Naive thymus-derived CD8-positive, alpha-beta T cell (primary cell): ENCODE measurements at regions not wholly inside any gene's neighbourhood (a gene's known extent, or its start where the extent isn't known, plus 50 kb on each side); places are given as distances from the start of the nearest gene placed in this dataset.
"Not testable (repeated sequence)": the region's sequence is repeated elsewhere in the genome, so short reads cannot be mapped to it uniquely, and the experiment has no call there.

Experiments
- ATAC-seq, 2 donors: fragments of 150-1000 bp; cut with Tn5 transposase in 1 of 2; sonication (Bioruptor Pico), chemical (Tn5 transposase) in 1 of 2; 1 replicate in 1 of 2; 2 replicates in 1 of 2; pipeline ENCODE4 v1.10.0; 2021; ENCODE audit warnings: mild to moderate bottlenecking in 2 of 2, moderate library complexity in 2 of 2
- POLR2A ChIA-PET: fragments of 350-600 bp; sonication (Branson Sonifier 250); formaldehyde crosslinking; loops from one replicate; lab custom pipeline; 2021; ENCODE audit warnings: antibody characterized with exemption; lab: Charles Lee
- DNase-seq, 10 donors: peaks; one replicate each; pipeline versions ENCODE4 v3.0.0 to v3.0.0-alpha.2; 2020 to 2022
- H3K27ac Mint-ChIP-seq, 10 donors: one replicate each; pipeline ENCODE4 v1.8.0; 2020 to 2022; ENCODE audit warnings: mild to moderate bottlenecking in 10 of 10, mixed read lengths in 10 of 10, moderate library complexity in 4 of 10, inconsistent platforms in 1 of 10
- H3K27me3 Mint-ChIP-seq, 5 donors: one replicate each; pipeline ENCODE4 v1.8.0; 2021 to 2022; ENCODE audit warnings: mixed read lengths in 5 of 5
- H3K36me3 Mint-ChIP-seq, 3 donors: one replicate each; pipeline ENCODE4 v1.8.0; 2020 to 2022; ENCODE audit warnings: mixed read lengths in 3 of 3, mild to moderate bottlenecking in 2 of 3, inconsistent platforms in 1 of 3
- H3K4me1 Mint-ChIP-seq, 4 donors: one replicate each; pipeline ENCODE4 v1.8.0; 2021 to 2022; ENCODE audit warnings: mixed read lengths in 4 of 4
- H3K4me3 Mint-ChIP-seq, 10 donors: one replicate each; pipeline ENCODE4 v1.8.0; 2020 to 2022; ENCODE audit warnings: mild to moderate bottlenecking in 10 of 10, mixed read lengths in 10 of 10, moderate library complexity in 6 of 10, inconsistent platforms in 1 of 10
- H3K9me3 Mint-ChIP-seq, 9 donors: one replicate each; pipeline ENCODE4 v1.8.0; 2020 to 2022; ENCODE audit warnings: mixed read lengths in 9 of 9, mild to moderate bottlenecking in 3 of 9, inconsistent platforms in 1 of 9, moderate library complexity in 1 of 9

GRCh38 chr20:48142516-48142773 lies 357.2 kb upstream of the SULF2 start:
- H3K27ac Mint-ChIP-seq: no peak overlapping the region
- no peak for ATAC-seq
- H3K4me3 Mint-ChIP-seq: no peak overlapping the region
- peaks cover 3 to 24% (median 15%) of the 10 kb centered on the region in 5 donors for H3K27me3 Mint-ChIP-seq
- no peak for DNase-seq
- H3K9me3 Mint-ChIP-seq: peaks cover 0 to 3% (median 0%) of the 10 kb centered on the region in 9 donors
- no peaks in the 10 kb centered on the region for H3K36me3 Mint-ChIP-seq
- no peaks in the 10 kb centered on the region for H3K4me1 Mint-ChIP-seq
- POLR2A ChIA-PET: no interaction called here

- no peaks in the 10 kb centered on the region for H3K36me3 Mint-ChIP-seq
- ATAC-seq (no peak), DNase-seq (no peak)
- peaks cover 3 to 28% (median 15%) of the 10 kb centered on the region in 5 donors for H3K27me3 Mint-ChIP-seq
- H3K9me3 Mint-ChIP-seq: peaks cover 0 to 3% (median 0%) of the 10 kb centered on the region in 9 donors
- POLR2A ChIA-PET: no interaction called here
- H3K27ac Mint-ChIP-seq: no peak overlapping the region
- no peak overlapping the region for H3K4me3 Mint-ChIP-seq
- H3K4me1 Mint-ChIP-seq: no peaks in the 10 kb centered on the region
Observed at GRCh38 chr20:48141660-48142515, 356.6 kb upstream of the SULF2 start.

GRCh38 chr20:48139262-48140041 lies 354.2 kb upstream of the SULF2 start:
- DNase-seq (no peak), ATAC-seq (no peak)
- Mint-ChIP-seq H3K9me3 (peaks cover 0 to 3% (median 0%) of the 10 kb centered on the region in 9 donors), H3K4me3 (no peak overlapping the region), H3K27me3 (peaks cover 3 to 36% (median 12%) of the 10 kb centered on the region in 5 donors), H3K36me3 (no peaks in the 10 kb centered on the region), H3K27ac (no peak overlapping the region), H3K4me1 (no peaks in the 10 kb centered on the region)
- POLR2A ChIA-PET: no interaction called here

GRCh38 chr20:48132834-48133233 lies 347.6 kb upstream of the SULF2 start:
- Mint-ChIP-seq H3K4me1 (no peaks in the 10 kb centered on the region), H3K9me3 (peaks cover 0 to 15% (median 7%) of the 10 kb centered on the region in 9 donors), H3K27me3 (peaks cover 6 to 26% (median 13%) of the 10 kb centered on the region in 5 donors), H3K27ac (no peak overlapping the region), H3K36me3 (no peaks in the 10 kb centered on the region), H3K4me3 (no peak overlapping the region)
- POLR2A ChIA-PET: no interaction called here
- ATAC-seq (no peak), DNase-seq (no peak)

GRCh38 chr20:48131581-48131980 lies 346.3 kb upstream of the SULF2 start:
- POLR2A ChIA-PET: no interaction called here
- Mint-ChIP-seq H3K27me3 (peaks cover 5 to 16% (median 10%) of the 10 kb centered on the region in 5 donors), H3K36me3 (no peaks in the 10 kb centered on the region), H3K4me1 (no peaks in the 10 kb centered on the region), H3K4me3 (no peak overlapping the region), H3K9me3 (peaks cover 0 to 15% (median 7%) of the 10 kb centered on the region in 9 donors), H3K27ac (no peak overlapping the region)
- no peak for ATAC-seq
- no peak for DNase-seq

- Mint-ChIP-seq H3K27me3 (peaks cover 4 to 12% (median 10%) of the 10 kb centered on the region in 5 donors), H3K27ac (no peak overlapping the region), H3K36me3 (no peaks in the 10 kb centered on the region), H3K4me1 (no peaks in the 10 kb centered on the region), H3K4me3 (no peak overlapping the region), H3K9me3 (peaks cover 0 to 15% (median 7%) of the 10 kb centered on the region in 9 donors)
- POLR2A ChIA-PET: no interaction called here
- no peak for DNase-seq
- ATAC-seq: no peak
Observed at GRCh38 chr20:48129345-48129942, 344.2 kb upstream of the SULF2 start.

GRCh38 chr20:48128436-48128835 lies 343.2 kb upstream of the SULF2 start:
- no peak overlapping the region for H3K4me3 Mint-ChIP-seq
- POLR2A ChIA-PET: no interaction called here
- ATAC-seq: no peak
- no peaks in the 10 kb centered on the region for H3K4me1 Mint-ChIP-seq
- DNase-seq: no peak
- no peaks in the 10 kb centered on the region for H3K36me3 Mint-ChIP-seq
- peaks cover 1 to 12% (median 4%) of the 10 kb centered on the region in 5 donors for H3K27me3 Mint-ChIP-seq
- peaks cover 0 to 11% (median 7%) of the 10 kb centered on the region in 9 donors for H3K9me3 Mint-ChIP-seq
- no peak overlapping the region for H3K27ac Mint-ChIP-seq

GRCh38 chr20:48127964-48128363 lies 342.7 kb upstream of the SULF2 start:
- H3K4me1 Mint-ChIP-seq, ATAC-seq, H3K9me3 Mint-ChIP-seq, H3K27ac Mint-ChIP-seq, H3K36me3 Mint-ChIP-seq, H3K27me3 Mint-ChIP-seq, H3K4me3 Mint-ChIP-seq, POLR2A ChIA-PET, DNase-seq: not testable (repeated sequence)

- ATAC-seq, H3K27me3 Mint-ChIP-seq, H3K4me1 Mint-ChIP-seq, DNase-seq, H3K36me3 Mint-ChIP-seq, H3K4me3 Mint-ChIP-seq, POLR2A ChIA-PET, H3K9me3 Mint-ChIP-seq: not testable (repeated sequence)
- peak overlapping the region in 1 of 10 donors; percentile 49 for H3K27ac Mint-ChIP-seq
Observed at GRCh38 chr20:48127133-48127532, 341.9 kb upstream of the SULF2 start.

GRCh38 chr20:48126227-48126740 lies 341.0 kb upstream of the SULF2 start:
- Mint-ChIP-seq H3K36me3 (no peaks in the 10 kb centered on the region), H3K4me1 (peaks cover 0 to 2% (median 0%) of the 10 kb centered on the region in 4 donors), H3K4me3 (no peak overlapping the region), H3K27me3 (peaks cover 0 to 10% (median 6%) of the 10 kb centered on the region in 5 donors), H3K9me3 (no peaks in the 10 kb centered on the region), H3K27ac (no peak overlapping the region)
- POLR2A ChIA-PET: no interaction called here
- ATAC-seq: no peak
- DNase-seq: no peak

GRCh38 chr20:48124960-48125359 lies 339.7 kb upstream of the SULF2 start:
- Mint-ChIP-seq H3K4me1 (peaks cover 0 to 2% (median 0%) of the 10 kb centered on the region in 4 donors), H3K27ac (no peak overlapping the region), H3K27me3 (peaks cover 0 to 17% (median 9%) of the 10 kb centered on the region in 5 donors), H3K9me3 (no peaks in the 10 kb centered on the region), H3K36me3 (no peaks in the 10 kb centered on the region), H3K4me3 (no peak overlapping the region)
- POLR2A ChIA-PET: no interaction called here
- ATAC-seq: no peak
- no peak for DNase-seq

- POLR2A ChIA-PET: no interaction called here
- no peak for ATAC-seq
- no peak for DNase-seq
Observed at GRCh38 chr20:48124181-48124782, 339.0 kb upstream of the SULF2 start.

More at GRCh38 chr20:48124181-48124782, 339.0 kb upstream of the SULF2 start:
- Mint-ChIP-seq H3K36me3 (no peaks in the 10 kb centered on the region), H3K4me3 (no peak overlapping the region), H3K9me3 (no peaks in the 10 kb centered on the region), H3K27ac (no peak overlapping the region), H3K4me1 (peaks cover 0 to 2% (median 0%) of the 10 kb centered on the region in 4 donors), H3K27me3 (peaks cover 0 to 22% (median 11%) of the 10 kb centered on the region in 5 donors)
